ENCODE measurements at regions not wholly inside any gene's neighbourhood (a gene's known extent, or its start where the extent isn't known, plus 50 kb on each side); places are given as distances from the start of the nearest gene placed in this dataset.

DNA sequence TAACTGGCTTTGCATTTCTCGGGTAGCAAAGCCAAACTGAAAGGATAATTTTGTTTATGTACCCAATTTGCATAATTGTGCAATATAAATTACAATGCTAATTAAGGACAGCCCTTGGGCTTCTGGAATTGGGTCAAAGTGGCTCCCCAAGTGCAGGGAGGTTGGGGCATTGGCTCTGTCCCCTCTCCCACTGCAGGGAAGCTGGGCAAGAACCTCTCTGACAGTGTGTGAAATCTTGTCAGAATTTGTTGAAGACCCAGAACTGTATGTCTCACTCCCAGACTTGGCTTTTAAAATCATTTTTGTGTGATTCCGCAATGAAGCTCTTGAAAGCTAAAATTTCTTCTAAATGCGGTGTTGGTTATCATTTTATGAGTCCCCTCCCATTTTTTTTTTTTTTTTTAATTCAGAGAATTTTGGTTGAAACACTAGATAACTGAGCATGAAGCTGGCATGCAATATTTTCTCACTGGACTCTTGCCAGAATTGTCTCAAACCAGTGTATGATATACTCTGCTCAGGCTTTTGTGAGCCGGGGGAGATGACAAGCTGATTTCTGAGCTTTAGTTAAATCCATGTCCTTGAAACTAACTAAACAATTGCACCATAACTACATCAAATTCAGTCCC is 878.9 kb upstream of the CXADR start:
- DNase-seq (ENCODE audit: low read depth), result peak; percentile 69
- H3K4me3 ChIP-seq (replicated peaks; ENCODE audit: low read depth, low read length), result no peak overlapping the region
- TF ChIP-seq CTCF (IDR thresholded peaks at IDR 0.05; ENCODE audit: low read length, missing control alignments), result no peak

GRCh38 chr21:16634515-16634914 is 878.3 kb upstream of the CXADR start:
- no peak for TF ChIP-seq CTCF (IDR thresholded peaks at IDR 0.05; ENCODE audit: low read length, missing control alignments)
- H3K4me3 ChIP-seq (replicated peaks; ENCODE audit: low read depth, low read length), result no peak overlapping the region
- DNase-seq (ENCODE audit: low read depth), result no peak

DNA sequence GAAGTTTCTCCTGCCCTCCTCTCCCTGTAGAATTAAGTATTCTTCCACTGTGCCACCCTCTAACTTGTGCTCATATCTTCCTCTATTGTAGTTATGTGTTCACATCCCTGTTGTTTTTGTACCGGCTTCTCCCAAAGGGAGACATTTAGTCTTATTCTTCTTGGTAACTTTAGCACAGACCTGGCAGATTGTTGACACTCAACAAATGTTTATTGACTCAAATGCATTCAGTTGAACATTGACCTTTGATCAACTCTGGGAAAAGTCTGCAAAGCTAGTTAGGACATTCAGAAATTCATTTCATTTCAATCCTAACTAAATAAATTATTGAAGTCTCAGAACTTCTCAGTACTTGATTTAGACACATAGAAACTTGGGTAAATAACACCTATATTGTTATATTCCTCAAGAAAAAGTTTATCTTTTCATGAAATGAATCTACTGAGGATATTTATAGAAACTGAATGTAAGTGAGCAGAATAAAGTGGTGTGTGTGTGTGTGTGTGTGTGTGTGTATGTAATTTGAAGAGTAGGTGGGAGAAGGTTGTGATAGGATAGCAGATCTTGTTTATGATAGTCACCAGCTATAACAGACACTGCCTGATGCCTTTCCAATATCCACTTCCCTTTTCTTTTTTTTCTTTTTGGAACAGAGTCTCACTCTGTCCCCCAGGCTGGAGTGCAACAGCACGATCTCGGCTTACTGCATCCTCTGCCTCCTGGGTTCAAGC is 872.4 kb upstream of the CXADR start:
- no peak for DNase-seq (ENCODE audit: low read depth)
- no peak overlapping the region for H3K4me3 ChIP-seq (replicated peaks; ENCODE audit: low read depth, low read length)
- no peak for TF ChIP-seq CTCF (IDR thresholded peaks at IDR 0.05; ENCODE audit: low read length, missing control alignments)

DNA sequence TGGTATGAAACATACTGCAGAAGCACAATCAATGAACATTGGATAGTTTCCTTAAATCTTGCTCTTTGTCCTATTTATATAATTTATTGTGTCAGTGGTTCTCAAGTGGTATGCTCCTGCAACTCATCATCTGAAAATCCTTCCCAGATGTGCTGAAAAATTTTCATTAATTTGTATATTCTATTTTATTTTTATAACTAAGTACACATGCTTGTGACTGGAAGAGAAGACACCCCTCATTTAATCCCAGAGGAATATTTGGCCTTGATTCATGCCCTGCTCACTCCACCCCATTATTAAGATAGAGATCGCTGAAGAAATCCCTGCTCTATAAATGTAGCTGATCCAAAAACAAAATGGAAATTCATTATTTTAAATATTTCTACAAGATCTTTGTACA is 870.5 kb upstream of the CXADR start:
- TF ChIP-seq CTCF (IDR thresholded peaks at IDR 0.05; ENCODE audit: low read length, missing control alignments), result no peak
- H3K4me3 ChIP-seq (replicated peaks; ENCODE audit: low read depth, low read length), result no peak overlapping the region
- no peak for DNase-seq (ENCODE audit: low read depth)

DNA sequence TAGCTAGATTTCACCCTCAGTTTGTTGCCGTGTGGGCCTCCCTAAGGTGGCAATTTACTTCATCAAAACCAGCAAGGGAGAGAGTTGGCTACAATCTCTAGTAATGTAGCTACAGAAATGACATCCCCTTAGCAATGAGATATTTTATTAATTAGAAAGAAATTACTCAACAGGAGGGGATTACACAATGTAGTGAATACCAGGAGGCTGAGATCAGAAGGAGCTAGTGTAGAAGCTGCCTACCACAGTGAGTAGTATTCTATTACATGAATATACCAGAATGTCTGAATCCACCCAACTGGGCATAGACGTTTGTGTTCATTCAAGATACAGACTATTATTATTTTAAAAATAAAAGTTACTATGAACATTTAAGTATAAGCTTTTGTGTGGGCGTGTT is 868.2 kb upstream of the CXADR start:
- TF ChIP-seq CTCF (IDR thresholded peaks at IDR 0.05; ENCODE audit: low read length, missing control alignments), result no peak
- no peak overlapping the region for H3K4me3 ChIP-seq (replicated peaks; ENCODE audit: low read depth, low read length)
- peak; percentile 35 for DNase-seq (ENCODE audit: low read depth)

GRCh38 chr21:16650714-16651366 is 862.0 kb upstream of the CXADR start:
- no peak overlapping the region for H3K4me3 ChIP-seq (replicated peaks; ENCODE audit: low read depth, low read length)
- DNase-seq (ENCODE audit: low read depth), result no peak
- TF ChIP-seq CTCF (IDR thresholded peaks at IDR 0.05; ENCODE audit: low read length, missing control alignments), result no peak

Measured in fibroblast of pulmonary artery (primary cell).